HEK293 (cell line): ENCODE measurements at regions not wholly inside any gene's neighbourhood (a gene's known extent, or its start where the extent isn't known, plus 50 kb on each side); places are given as distances from the start of the nearest gene placed in this dataset.

ENCODE experiments used
- CTCF ChIA-PET: fragments of 350-600 bp; formaldehyde crosslinking; extraction: SDS; loops from one replicate; lab custom pipeline; 2021; ENCODE audit warnings: antibody characterized with exemption; lab: Yijun Ruan, JAX
- POLR2A ChIA-PET: fragments of 300-600 bp; formaldehyde crosslinking; extraction: SDS; loops from one replicate; lab custom pipeline; 2020; ENCODE audit warnings: antibody characterized with exemption, inconsistent platforms; lab: Yijun Ruan, JAX
- H3K27ac ChIP-seq: fragments of 200-500 bp; sonication (Bioruptor generic); 2 replicates; pipeline ENCODE4 v1.5.1; 2014; ENCODE audit warnings: low read depth, low read length, control low read depth, inconsistent platforms; ENCODE audit errors: extremely low read depth
- H3K36me3 ChIP-seq, 2 experiments: fragments of 200-500 bp in 1 of 2; sonication (Bioruptor generic) in 1 of 2; 1 replicate in 1 of 2; 2 replicates in 1 of 2; pipeline ENCODE4 v1.5.1; 2014 to 2017; ENCODE audit warnings: inconsistent platforms in 2 of 2, low read length in 2 of 2; ENCODE audit not compliant: control insufficient read depth in 2 of 2, insufficient read depth in 1 of 2
- H3K4me1 ChIP-seq: fragments of 200-500 bp; sonication (Bioruptor generic); 2 replicates; pipeline ENCODE4 v1.5.1; 2014; ENCODE audit warnings: mild to moderate bottlenecking, low read length, inconsistent platforms; ENCODE audit not compliant: control insufficient read depth, insufficient read depth
- H3K4me3 ChIP-seq: 2 replicates; pipeline ENCODE4 v1.5.1; 2011; ENCODE audit warnings: low read depth, mild to moderate bottlenecking, control low read depth, low read length, moderate library complexity
- H3K9me3 ChIP-seq: fragments of 200-500 bp; sonication (Bioruptor generic); 2 replicates; pipeline ENCODE4 v1.5.1; 2014; ENCODE audit warnings: low read depth, low read length, inconsistent platforms; ENCODE audit not compliant: control insufficient read depth, insufficient read depth
- AEBP2 ChIP-seq: fragments of 450-650 bp; formaldehyde crosslinking; IDR thresholded peaks from 2 replicates; pipeline ENCODE4 v1.5.1; 2016; ENCODE audit warnings: missing biosample characterization, missing genetic modification characterization, borderline replicate concordance
- ELK4 ChIP-seq: IDR thresholded peaks from 2 replicates; pipeline ENCODE4 v1.6.1; 2011; ENCODE audit warnings: mild to moderate bottlenecking, low read depth, low read length, borderline replicate concordance
- GLI4 ChIP-seq: fragments of 450-650 bp; formaldehyde crosslinking; IDR thresholded peaks from 2 replicates; pipeline ENCODE4 v1.5.1; 2016; ENCODE audit warnings: missing biosample characterization, missing genetic modification characterization
- GLIS1 ChIP-seq: fragments of 450-650 bp; formaldehyde crosslinking; IDR thresholded peaks from 2 replicates; pipeline ENCODE4 v1.5.1; 2016; ENCODE audit warnings: missing biosample characterization, missing genetic modification characterization
- HOXC10 ChIP-seq: sonication (generic); formaldehyde crosslinking; IDR thresholded peaks from 2 replicates; pipeline ENCODE4 v1.8.1; 2023; ENCODE audit warnings: mild to moderate bottlenecking, missing genetic modification reagents
- REPIN1 ChIP-seq: fragments of 450-650 bp; formaldehyde crosslinking; IDR thresholded peaks from 2 replicates; pipeline ENCODE4 v1.5.1; 2017; ENCODE audit warnings: missing biosample characterization, missing genetic modification characterization, low read depth
- SALL2 ChIP-seq: fragments of 450-650 bp; formaldehyde crosslinking; IDR thresholded peaks from 2 replicates; pipeline ENCODE4 v1.5.0; 2017; ENCODE audit warnings: missing biosample characterization, mild to moderate bottlenecking, missing genetic modification characterization, borderline replicate concordance
- TRIM28 ChIP-seq: IDR thresholded peaks from 2 replicates; pipeline ENCODE4 v1.6.1; 2011; ENCODE audit warnings: low read length, control low read depth, borderline replicate concordance
- YY1 ChIP-seq: fragments of 450-650 bp; formaldehyde crosslinking; IDR thresholded peaks from 2 replicates; pipeline ENCODE4 v1.5.1; 2018; ENCODE audit warnings: missing biosample characterization, missing genetic modification characterization
- YY2 ChIP-seq: fragments of 450-650 bp; formaldehyde crosslinking; IDR thresholded peaks from 2 replicates; pipeline ENCODE4 v1.5.1; 2016; ENCODE audit warnings: missing biosample characterization, missing genetic modification characterization
- ZBTB1 ChIP-seq: fragments of 450-650 bp; formaldehyde crosslinking; IDR thresholded peaks from 2 replicates; pipeline ENCODE4 v1.5.1; 2016; ENCODE audit warnings: missing biosample characterization, missing genetic modification characterization
- ZBTB10 ChIP-seq: fragments of 450-650 bp; formaldehyde crosslinking; IDR thresholded peaks from 2 replicates; pipeline ENCODE4 v1.5.1; 2016; ENCODE audit warnings: missing biosample characterization, missing genetic modification characterization
- ZBTB21 ChIP-seq: fragments of 450-650 bp; formaldehyde crosslinking; IDR thresholded peaks from 2 replicates; pipeline ENCODE4 v1.5.1; 2017; ENCODE audit warnings: missing biosample characterization, missing genetic modification characterization
- ZBTB8A ChIP-seq: fragments of 450-650 bp; formaldehyde crosslinking; IDR thresholded peaks from 2 replicates; pipeline ENCODE4 v1.5.1; 2016; ENCODE audit warnings: missing biosample characterization, missing genetic modification characterization
- ZEB2 ChIP-seq: fragments of 450-650 bp; formaldehyde crosslinking; IDR thresholded peaks from 2 replicates; pipeline ENCODE4 v1.5.1; 2016; ENCODE audit warnings: missing biosample characterization, missing genetic modification characterization
- ZNF10 ChIP-seq: fragments of 450-650 bp; formaldehyde crosslinking; IDR thresholded peaks from 2 replicates; pipeline ENCODE4 v1.5.1; 2017; ENCODE audit warnings: missing biosample characterization, missing genetic modification characterization
- ZNF132 ChIP-seq: fragments of 450-650 bp; formaldehyde crosslinking; IDR thresholded peaks from 2 replicates; pipeline ENCODE4 v1.5.1; 2017; ENCODE audit warnings: missing biosample characterization, missing genetic modification characterization, borderline replicate concordance
- ZNF133 ChIP-seq: fragments of 450-650 bp; formaldehyde crosslinking; IDR thresholded peaks from 2 replicates; pipeline ENCODE4 v1.5.1; 2016; ENCODE audit warnings: missing biosample characterization, missing genetic modification characterization
- ZNF266 ChIP-seq: fragments of 450-650 bp; formaldehyde crosslinking; IDR thresholded peaks from 2 replicates; pipeline ENCODE4 v1.5.1; 2016; ENCODE audit warnings: missing biosample characterization, missing genetic modification characterization, low read depth
- ZNF37A ChIP-seq: fragments of 450-650 bp; IDR thresholded peaks from 2 replicates; pipeline ENCODE4 v1.5.1; 2018; ENCODE audit warnings: missing biosample characterization, missing genetic modification characterization
- ZNF514 ChIP-seq: fragments of 450-650 bp; formaldehyde crosslinking; IDR thresholded peaks from 2 replicates; pipeline ENCODE4 v1.5.1; 2016; ENCODE audit warnings: missing biosample characterization, missing genetic modification characterization
- ZNF629 ChIP-seq: fragments of 450-650 bp; formaldehyde crosslinking; IDR thresholded peaks from 2 replicates; pipeline ENCODE4 v1.5.1; 2017; ENCODE audit warnings: missing biosample characterization, missing genetic modification characterization
- ZNF707 ChIP-seq: fragments of 450-650 bp; formaldehyde crosslinking; IDR thresholded peaks from 2 replicates; pipeline ENCODE4 v1.5.1; 2016; ENCODE audit warnings: missing biosample characterization, missing genetic modification characterization
- ZNF776 ChIP-seq: fragments of 450-650 bp; formaldehyde crosslinking; IDR thresholded peaks from 2 replicates; pipeline ENCODE4 v1.5.0; 2017; ENCODE audit warnings: missing biosample characterization, missing genetic modification characterization, borderline replicate concordance
- TF ChIP-seq, protein P1 (sequence below): fragments of 450-650 bp; formaldehyde crosslinking; IDR thresholded peaks from 2 replicates; pipeline ENCODE4 v1.5.1; 2016; ENCODE audit warnings: missing biosample characterization, missing genetic modification characterization
- TF ChIP-seq, protein P2 (sequence below): fragments of 450-650 bp; formaldehyde crosslinking; IDR thresholded peaks from 2 replicates; pipeline ENCODE4 v1.5.1; 2016; ENCODE audit warnings: missing biosample characterization, missing genetic modification characterization
- TF ChIP-seq, protein P3 (sequence below): fragments of 450-650 bp; formaldehyde crosslinking; IDR thresholded peaks from 2 replicates; pipeline ENCODE4 v1.5.1; 2016; ENCODE audit warnings: missing biosample characterization, missing genetic modification characterization

GRCh38 chr9:81250606-81251005 is 438.7 kb downstream of the TLE1 start:
- Histone ChIP-seq H3K4me3 (no peak overlapping the region), H3K9me3 (no peaks in the 10 kb centered on the region), H3K36me3 (no peaks in the 10 kb centered on the region), H3K27ac (no peak overlapping the region), H3K4me1 (no peaks in the 10 kb centered on the region)
- TF ChIP-seq, protein P1, sequence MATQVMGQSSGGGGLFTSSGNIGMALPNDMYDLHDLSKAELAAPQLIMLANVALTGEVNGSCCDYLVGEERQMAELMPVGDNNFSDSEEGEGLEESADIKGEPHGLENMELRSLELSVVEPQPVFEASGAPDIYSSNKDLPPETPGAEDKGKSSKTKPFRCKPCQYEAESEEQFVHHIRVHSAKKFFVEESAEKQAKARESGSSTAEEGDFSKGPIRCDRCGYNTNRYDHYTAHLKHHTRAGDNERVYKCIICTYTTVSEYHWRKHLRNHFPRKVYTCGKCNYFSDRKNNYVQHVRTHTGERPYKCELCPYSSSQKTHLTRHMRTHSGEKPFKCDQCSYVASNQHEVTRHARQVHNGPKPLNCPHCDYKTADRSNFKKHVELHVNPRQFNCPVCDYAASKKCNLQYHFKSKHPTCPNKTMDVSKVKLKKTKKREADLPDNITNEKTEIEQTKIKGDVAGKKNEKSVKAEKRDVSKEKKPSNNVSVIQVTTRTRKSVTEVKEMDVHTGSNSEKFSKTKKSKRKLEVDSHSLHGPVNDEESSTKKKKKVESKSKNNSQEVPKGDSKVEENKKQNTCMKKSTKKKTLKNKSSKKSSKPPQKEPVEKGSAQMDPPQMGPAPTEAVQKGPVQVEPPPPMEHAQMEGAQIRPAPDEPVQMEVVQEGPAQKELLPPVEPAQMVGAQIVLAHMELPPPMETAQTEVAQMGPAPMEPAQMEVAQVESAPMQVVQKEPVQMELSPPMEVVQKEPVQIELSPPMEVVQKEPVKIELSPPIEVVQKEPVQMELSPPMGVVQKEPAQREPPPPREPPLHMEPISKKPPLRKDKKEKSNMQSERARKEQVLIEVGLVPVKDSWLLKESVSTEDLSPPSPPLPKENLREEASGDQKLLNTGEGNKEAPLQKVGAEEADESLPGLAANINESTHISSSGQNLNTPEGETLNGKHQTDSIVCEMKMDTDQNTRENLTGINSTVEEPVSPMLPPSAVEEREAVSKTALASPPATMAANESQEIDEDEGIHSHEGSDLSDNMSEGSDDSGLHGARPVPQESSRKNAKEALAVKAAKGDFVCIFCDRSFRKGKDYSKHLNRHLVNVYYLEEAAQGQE (tag by site-specific recombination) = no peak
- TF ChIP-seq ZBTB8A (tag by site-specific recombination) (no peak), ZNF266 (tag by site-specific recombination) (no peak), SALL2 (tag by site-specific recombination) (no peak), ZNF10 (no peak), HOXC10 (CRISPR knock-in tag) (no peak), ZNF132 (tag by site-specific recombination) (no peak), AEBP2 (no peak), GLIS1 (tag by site-specific recombination) (no peak), REPIN1 (tag by site-specific recombination) (no peak), ZBTB21 (tag by site-specific recombination) (no peak)
- ChIA-PET CTCF (no interaction called here), POLR2A (no interaction called here)

DNA sequence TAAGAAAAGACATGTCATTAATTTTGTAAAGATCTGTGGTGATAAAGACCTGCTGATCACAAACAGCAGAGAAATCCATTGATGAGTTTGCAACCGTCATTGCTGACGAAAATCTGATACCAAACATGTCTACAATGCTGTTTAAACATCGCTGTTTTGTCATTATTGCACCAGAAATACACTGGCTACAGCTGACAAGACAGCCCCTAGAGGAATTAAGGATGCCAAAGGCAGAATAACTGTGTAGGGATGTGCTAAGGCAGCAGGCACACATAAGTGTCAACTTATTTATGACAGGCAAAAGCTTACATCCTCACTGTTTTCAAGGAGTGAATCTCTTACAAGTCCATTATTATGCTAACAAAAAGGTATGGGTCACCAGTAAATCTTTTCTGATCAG is 439.3 kb downstream of the TLE1 start:
- ChIA-PET CTCF (no interaction called here), POLR2A (no interaction called here)
- H3K4me1 ChIP-seq = no peaks in the 10 kb centered on the region
- no peaks in the 10 kb centered on the region for H3K36me3 ChIP-seq
- H3K9me3 ChIP-seq = no peaks in the 10 kb centered on the region
- no peak overlapping the region for H3K4me3 ChIP-seq
- no peak overlapping the region for H3K27ac ChIP-seq
- TF ChIP-seq ELK4 (no peak), ZBTB1 (tag by site-specific recombination) (no peak), ZEB2 (tag by site-specific recombination) (no peak), ZNF37A (tag by site-specific recombination) (no peak), ZNF776 (tag by site-specific recombination) (no peak), YY1 (tag by site-specific recombination) (no peak), ZNF133 (tag by site-specific recombination) (no peak), GLI4 (tag by site-specific recombination) (no peak), ZNF707 (tag by site-specific recombination) (no peak), YY2 (tag by site-specific recombination) (no peak), ZNF514 (tag by site-specific recombination) (no peak), ZBTB10 (tag by site-specific recombination) (no peak), ZNF629 (tag by site-specific recombination) (no peak), TRIM28 (no peak)
- TF ChIP-seq, protein P2, sequence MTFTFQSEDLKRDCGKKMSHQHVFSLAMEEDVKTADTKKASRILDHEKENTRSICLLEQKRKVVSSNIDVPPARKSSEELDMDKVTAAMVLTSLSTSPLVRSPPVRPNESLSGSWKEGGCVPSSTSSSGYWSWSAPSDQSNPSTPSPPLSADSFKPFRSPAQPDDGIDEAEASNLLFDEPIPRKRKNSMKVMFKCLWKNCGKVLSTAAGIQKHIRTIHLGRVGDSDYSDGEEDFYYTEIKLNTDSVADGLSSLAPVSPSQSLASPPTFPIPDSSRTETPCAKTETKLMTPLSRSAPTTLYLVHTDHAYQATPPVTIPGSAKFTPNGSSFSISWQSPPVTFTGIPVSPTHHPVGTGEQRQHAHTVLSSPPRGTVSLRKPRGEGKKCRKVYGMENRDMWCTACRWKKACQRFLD (tag by site-specific recombination) = no peak
- TF ChIP-seq, protein P3, sequence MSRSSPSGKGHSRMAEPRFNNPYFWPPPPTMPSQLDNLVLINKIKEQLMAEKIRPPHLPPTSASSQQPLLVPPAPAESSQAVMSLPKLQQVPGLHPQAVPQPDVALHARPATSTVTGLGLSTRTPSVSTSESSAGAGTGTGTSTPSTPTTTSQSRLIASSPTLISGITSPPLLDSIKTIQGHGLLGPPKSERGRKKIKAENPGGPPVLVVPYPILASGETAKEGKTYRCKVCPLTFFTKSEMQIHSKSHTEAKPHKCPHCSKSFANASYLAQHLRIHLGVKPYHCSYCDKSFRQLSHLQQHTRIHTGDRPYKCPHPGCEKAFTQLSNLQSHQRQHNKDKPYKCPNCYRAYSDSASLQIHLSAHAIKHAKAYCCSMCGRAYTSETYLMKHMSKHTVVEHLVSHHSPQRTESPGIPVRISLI (tag by site-specific recombination) = no peak
